ENCODE measurements at regions not wholly inside any gene's neighbourhood (a gene's known extent, or its start where the extent isn't known, plus 50 kb on each side); places are given as distances from the start of the nearest gene placed in this dataset.

DNA sequence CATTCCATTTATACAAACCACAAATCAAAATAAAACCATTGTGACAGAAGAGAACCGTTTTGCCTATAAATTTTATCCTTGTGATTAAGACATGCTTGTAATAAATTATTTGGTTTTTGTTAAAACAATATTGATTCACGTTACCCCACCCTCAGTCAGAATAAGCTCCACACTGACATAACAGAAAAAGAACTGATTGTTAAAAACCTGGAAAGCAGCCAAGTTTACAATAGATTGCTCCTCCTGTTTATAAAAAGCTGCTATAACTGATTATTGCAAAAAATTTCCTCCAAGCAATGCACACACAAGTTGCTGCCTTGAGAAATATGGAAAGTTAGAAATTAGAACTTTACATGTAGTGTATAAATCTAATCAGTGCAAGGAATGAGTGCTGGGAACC, 263.5 kb downstream of the SETD4 start:
- TF ChIP-seq, protein P1, sequence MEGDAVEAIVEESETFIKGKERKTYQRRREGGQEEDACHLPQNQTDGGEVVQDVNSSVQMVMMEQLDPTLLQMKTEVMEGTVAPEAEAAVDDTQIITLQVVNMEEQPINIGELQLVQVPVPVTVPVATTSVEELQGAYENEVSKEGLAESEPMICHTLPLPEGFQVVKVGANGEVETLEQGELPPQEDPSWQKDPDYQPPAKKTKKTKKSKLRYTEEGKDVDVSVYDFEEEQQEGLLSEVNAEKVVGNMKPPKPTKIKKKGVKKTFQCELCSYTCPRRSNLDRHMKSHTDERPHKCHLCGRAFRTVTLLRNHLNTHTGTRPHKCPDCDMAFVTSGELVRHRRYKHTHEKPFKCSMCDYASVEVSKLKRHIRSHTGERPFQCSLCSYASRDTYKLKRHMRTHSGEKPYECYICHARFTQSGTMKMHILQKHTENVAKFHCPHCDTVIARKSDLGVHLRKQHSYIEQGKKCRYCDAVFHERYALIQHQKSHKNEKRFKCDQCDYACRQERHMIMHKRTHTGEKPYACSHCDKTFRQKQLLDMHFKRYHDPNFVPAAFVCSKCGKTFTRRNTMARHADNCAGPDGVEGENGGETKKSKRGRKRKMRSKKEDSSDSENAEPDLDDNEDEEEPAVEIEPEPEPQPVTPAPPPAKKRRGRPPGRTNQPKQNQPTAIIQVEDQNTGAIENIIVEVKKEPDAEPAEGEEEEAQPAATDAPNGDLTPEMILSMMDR (IDR thresholded peaks at IDR 0.05; ENCODE audit: insufficient read depth, low read length), result no peak
- TF ChIP-seq GABPA (IDR thresholded peaks at IDR 0.05; ENCODE audit: low read depth) (no peak), SPI1 (IDR thresholded peaks at IDR 0.05; ENCODE audit: borderline replicate concordance, low read depth) (no peak)

Measured in HL-60 (cell line).